ENCODE measurements at regions not wholly inside any gene's neighbourhood (a gene's known extent, or its start where the extent isn't known, plus 50 kb on each side); places are given as distances from the start of the nearest gene placed in this dataset.

DNA sequence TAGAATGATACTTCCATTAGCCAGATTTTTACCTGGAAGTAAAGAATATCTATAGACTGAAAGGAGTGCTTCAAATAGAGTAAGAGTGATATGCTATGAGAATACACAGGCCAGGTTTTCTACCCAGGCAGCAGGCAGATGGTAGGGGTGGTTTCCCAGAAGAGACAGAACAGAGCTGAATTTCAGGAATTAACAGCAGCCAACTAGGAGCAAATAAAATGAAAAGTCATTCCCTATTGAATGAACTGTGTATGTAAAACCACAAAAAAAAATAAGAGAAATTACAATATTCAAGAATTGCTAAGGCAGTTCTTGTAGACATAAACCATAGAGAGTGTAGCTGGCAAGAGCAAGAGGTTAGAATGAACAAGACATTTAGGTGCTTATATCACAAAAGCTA lies 336.8 kb downstream of the KCNJ3 start:
- TF ChIP-seq, protein P1, sequence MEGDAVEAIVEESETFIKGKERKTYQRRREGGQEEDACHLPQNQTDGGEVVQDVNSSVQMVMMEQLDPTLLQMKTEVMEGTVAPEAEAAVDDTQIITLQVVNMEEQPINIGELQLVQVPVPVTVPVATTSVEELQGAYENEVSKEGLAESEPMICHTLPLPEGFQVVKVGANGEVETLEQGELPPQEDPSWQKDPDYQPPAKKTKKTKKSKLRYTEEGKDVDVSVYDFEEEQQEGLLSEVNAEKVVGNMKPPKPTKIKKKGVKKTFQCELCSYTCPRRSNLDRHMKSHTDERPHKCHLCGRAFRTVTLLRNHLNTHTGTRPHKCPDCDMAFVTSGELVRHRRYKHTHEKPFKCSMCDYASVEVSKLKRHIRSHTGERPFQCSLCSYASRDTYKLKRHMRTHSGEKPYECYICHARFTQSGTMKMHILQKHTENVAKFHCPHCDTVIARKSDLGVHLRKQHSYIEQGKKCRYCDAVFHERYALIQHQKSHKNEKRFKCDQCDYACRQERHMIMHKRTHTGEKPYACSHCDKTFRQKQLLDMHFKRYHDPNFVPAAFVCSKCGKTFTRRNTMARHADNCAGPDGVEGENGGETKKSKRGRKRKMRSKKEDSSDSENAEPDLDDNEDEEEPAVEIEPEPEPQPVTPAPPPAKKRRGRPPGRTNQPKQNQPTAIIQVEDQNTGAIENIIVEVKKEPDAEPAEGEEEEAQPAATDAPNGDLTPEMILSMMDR (IDR thresholded peaks at IDR 0.05; ENCODE audit: extremely low read depth in 1 of 2, insufficient read depth in 1 of 2, low read depth in 1 of 2, low read length in 2 of 2), result no peak
- TF ChIP-seq POLR2A (IDR thresholded peaks at IDR 0.05; ENCODE audit: low read depth, low read length) (no peak), MYC (IDR thresholded peaks at IDR 0.05; ENCODE audit: low read depth, low read length) (no peak), POLR2AphosphoS5 (IDR thresholded peaks at IDR 0.05; ENCODE audit: insufficient read depth, low read depth, low read length) (no peak)
